NCI-H2196 treated with DMSO at 0.1 percent for 48 hours (cell line): ENCODE measurements at regions not wholly inside any gene's neighbourhood (a gene's known extent, or its start where the extent isn't known, plus 50 kb on each side); places are given as distances from the start of the nearest gene placed in this dataset.

ENCODE experiments used
- DNase-seq: peaks from one replicate; lab custom pipeline; 2025; ENCODE audit not compliant: unreplicated experiment; lab: John Stamatoyannopoulos, UW

DNA sequence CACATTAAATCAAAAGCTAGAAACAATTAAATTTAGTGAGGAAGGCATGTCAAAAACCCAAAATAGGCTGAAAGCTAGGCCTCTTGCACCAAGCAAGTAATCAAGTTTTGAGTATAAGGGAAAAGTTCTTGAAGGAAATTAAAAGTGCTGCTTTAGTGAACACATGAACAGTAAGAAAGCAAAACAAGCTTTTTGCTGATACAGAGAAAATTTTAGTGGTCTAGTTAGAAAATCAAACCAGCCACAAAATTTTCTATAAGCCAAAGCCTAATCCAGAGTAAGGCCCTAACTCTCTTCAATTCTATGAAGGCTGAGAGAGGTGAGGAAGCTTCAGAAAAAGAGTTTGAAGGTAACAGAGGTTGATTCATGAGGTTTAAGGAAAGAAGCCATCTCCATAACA is 116.2 kb downstream of the CYB561 start:
- DNase-seq, result no peak

DNA sequence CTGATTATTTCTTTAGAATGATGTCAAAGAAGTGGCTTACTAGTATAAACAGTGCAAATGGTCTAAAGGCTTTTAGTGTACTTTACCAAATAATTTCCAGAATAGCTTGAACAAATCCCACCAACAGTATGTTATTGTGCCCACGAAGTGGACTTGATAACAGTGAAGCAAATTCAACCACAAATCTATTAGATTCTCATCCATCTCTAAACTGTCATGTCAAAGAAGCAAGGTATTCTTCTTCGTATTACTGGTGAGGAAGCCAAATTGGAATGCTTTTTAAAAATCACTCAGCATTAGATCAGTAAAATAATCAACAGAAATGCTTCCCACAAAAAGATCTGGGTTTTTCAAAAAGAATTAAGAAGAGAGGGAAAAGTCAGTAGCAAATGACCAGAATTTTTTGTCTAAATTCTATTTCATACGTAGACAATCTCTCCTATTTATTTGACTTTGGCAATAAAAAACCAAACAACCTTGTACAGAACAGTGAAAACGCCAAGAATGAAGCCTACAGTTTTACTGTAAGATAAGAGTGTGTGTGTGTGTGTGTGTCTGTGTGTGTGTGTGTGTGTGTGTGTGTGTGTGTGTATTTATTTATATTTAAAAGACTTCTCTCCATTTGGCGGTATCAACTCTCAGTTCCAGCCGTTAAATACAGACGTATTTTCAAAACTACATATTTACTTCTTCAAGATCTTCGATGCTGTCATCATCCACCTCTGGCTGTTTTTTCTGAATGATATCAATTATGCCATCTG is 114.6 kb downstream of the CYB561 start:
- DNase-seq, result no peak

DNA sequence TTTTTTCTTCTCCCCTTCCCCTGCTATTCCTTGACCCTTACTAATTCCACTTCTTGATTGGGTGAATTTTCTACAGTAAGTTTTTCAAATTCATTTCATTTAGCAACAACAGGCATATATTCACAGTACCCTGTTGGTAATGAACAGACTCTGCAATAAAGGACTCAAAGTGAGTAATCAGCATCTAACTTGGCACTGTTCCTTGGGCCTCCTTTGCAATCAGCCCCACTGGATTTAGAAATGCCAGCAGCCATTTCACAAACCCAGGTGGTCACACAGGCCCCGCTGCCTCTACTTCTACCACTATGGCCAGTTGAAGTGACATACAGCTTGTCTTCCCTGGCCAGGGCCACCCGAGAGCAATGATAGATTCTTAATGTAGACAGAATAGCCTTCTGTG is 113.8 kb downstream of the CYB561 start:
- no peak for DNase-seq

DNA sequence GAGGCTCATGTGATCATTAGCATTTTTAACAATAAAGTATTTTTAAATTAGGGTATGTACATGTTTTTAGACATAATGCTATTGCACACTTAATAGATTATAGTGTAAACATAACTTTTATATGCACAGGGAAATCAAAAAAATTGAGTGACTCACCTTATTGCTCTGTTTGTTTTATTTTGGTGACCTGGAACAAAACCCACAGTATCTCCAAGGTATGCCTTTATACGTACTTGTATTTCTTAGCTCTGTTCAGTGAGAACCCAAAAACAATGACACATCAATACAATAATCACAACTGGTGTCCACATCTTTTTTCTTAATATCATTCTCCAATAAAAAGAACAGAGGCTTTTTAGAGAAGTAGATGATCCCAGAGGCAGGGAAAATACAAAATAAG is 112.2 kb downstream of the CYB561 start:
- DNase-seq, result no peak

DNA sequence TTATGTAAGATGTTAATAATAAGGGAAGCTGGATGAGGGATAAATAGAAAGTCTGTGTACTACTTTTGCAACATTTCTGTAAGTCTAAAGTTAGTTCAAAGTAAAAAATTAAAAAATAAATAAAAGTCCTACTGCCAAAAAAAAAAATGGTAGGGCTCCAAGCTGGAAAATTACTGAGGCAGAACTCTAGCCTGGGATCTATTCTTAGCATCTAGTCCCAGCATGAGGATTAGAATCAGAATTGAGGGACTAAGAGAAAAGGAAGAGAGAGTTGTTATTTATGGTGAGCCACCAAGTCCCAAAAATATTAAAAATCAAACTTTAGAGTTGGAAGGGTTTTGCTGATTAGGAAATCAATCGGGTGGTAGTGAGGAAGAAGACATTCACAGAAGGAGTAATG is 110.3 kb downstream of the CYB561 start:
- no peak for DNase-seq

DNA sequence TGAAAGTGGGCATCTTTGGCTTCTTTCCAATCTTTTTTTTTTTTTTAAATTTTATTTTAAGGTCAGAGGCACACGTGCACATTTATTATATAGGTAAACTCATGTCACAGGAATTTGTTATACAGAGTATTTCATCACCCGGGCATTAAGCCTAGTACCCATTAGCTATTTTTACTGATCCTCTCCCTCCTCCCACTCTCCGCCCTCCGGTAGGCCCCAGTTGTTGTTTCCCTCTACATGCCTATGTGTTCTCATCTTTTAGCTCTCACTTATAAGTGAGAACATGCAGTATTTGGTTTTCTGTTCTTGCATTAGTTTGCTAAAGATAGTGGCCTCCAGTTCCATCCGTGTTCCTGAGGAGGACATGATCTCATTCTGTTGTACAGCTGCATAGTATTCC is 108.5 kb downstream of the CYB561 start:
- DNase-seq, result no peak

DNA sequence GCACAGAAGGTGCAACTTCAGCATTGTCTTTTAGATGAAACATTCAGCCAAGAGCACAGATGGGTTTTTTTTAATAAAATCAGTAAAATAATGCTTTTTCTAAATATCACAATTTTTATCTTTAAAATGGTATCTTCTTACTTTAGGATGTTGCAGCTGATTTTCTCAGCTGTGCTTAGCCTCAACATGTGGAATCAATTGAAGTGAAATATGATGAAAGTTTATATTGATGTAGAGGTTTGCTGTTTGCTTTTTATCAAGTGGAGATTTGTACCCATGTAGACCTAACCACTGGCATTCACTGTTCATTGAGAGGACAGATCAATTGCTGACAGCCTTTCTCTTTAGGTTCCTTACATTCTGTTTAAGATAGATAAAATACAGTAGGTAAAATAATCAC is 107.8 kb downstream of the CYB561 start:
- no peak for DNase-seq

DNA sequence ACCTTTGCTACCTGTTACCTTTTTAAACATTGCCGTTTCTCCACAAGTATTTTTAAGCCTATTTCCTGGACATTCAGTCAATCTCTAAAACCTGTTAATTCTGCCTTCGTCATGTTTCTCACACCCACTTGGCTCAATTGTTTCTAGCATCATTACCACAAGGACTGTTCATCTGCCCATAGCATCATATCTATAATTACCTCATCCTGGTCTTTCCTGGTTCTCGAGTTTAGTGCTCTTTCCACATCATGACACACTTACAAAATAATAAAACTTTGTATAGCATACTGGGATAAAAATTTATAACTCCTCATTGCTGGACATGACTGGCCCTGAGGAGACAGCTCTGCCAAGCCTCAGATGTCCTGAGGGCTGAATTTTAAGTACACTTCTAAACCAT is 104.8 kb downstream of the CYB561 start:
- no peak for DNase-seq

DNA sequence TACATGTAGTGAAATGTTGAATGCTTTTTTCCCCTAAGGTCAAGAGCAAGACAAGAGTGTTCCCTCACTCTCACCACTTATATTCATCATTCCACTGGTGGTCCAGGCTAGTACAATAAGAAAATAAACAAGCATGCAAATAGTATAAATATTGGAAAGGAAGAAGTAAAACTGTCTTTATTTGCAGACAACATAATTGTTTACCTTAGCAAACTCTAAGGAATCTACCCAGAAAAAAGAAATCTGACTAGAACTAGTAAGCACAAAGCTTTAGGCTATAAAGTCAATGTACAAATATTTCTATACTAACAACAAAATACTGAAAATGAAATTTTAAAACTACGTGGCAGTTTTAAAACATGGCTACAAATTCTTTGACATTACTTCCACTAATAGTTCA is 101.7 kb downstream of the CYB561 start:
- DNase-seq, result no peak

DNA sequence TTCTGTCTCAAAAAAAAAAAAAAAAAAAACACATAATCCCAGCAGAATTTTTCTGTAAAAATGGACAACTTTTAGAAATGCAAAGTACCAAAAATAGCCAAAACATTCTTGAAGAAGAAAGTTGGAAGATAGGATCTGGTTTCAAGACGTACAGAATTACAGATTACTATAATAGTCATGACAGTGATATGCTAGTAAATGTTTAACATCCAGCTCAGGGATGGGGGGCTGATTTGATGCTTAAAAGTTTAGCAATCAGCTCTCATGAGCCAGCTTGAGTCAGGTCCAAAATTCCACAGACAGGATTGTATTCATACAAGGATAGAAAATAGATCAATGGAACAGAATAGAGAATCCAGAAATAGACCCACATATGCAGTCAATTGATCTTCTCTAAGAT is 100.5 kb downstream of the CYB561 start:
- DNase-seq, result no peak

DNA sequence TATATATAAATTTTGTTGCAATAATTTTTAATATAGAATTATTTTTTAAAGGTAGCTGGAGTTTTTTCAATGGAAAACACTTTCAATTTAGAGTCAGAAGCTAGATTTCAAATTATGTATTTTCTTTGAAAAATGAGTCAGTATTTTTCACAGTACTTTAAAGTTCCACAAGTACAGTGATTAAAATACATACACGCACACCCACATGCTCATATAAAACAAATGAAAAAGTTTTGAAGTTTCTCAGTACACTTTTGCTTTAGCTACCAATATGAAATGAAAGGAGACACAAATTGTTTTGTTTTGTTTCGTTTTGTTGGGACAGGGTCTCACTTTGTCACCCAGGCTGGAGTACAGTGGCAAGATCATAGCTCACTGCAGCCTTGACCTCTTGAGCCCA is 98.6 kb downstream of the CYB561 start:
- DNase-seq, result no peak

DNA sequence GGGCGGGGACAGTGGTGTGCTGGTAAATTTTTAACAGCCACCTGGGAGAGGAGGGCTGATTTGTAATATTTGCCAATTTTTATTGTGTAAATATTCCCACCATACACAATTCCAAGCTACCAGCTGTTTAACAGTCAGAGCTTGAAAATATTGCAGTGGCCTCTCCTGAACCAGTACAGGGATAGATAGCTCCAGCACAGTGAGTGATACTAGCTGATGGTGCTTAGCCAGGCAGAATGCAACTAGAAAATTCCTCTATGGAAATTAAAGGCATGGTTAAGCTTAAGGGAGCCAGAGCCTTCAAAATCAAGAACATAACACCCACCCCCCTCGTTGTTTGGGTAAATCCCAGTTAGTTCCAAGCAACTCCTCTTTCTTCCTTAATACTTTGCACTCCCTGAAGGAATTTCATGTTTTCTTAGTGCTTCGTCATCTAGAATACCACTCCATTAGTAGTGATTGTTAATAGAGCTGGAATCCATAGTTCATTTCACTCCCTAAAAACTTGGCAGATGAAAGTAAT is 96.6 kb downstream of the CYB561 start:
- no peak for DNase-seq

DNA sequence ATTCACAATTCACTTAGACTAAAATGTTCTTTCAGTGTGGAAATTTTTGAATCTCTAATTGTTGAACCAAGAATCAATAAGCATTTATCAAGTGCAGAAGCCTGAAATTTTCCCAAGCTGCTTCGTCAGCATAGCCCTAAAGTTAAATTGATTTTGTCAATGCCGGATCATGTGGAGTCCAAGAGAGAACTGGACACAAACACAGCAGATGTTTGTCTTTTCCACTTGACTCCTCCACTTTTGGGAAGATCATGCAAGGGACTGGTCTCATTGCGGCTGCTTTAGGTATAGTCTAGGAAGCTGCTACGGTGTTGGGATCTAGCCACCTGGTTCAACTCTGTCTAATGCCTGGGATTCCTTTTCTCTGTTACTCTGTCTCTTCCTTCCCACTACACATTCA is 95.7 kb downstream of the CYB561 start:
- DNase-seq, result no peak

DNA sequence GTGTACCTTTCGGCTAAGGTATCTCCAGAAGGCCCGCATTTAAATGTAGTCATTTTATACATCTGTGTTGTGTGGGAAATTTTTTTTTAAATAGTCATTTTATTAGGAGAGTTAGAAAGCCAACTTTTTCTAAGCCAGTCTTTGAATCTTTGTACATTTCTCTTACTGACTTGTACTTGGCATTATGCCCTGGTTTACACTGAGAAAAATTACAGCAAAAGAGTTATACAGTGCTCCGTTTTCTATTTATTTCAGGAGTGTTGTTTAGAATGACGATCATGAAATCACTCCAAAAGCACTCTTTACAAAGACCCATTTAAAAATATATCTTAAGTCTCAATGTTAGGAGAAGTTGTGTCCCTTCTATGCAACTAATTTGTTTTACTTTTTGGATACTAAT is 91.8 kb downstream of the CYB561 start:
- DNase-seq, result no peak

DNA sequence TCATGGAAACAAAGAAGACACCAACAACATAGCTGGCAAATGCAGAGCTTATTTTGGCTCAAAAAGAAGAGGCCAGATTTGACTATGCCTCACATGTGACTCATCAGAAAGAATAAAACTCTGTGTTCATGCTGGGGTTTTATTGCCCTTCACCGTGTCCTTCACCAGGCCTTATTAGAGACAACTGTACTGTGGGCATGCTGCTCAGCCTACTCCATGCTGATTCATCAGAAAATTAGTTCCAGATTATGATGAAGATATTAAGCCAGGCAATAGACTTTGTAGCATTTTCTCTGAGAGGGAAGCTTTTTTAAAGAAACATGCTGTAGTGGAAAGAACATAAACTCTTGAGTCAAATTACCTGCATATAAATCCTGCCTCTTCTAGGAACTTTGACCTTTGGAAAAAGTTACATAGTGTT is 89.8 kb downstream of the CYB561 start:
- DNase-seq, result no peak

DNA sequence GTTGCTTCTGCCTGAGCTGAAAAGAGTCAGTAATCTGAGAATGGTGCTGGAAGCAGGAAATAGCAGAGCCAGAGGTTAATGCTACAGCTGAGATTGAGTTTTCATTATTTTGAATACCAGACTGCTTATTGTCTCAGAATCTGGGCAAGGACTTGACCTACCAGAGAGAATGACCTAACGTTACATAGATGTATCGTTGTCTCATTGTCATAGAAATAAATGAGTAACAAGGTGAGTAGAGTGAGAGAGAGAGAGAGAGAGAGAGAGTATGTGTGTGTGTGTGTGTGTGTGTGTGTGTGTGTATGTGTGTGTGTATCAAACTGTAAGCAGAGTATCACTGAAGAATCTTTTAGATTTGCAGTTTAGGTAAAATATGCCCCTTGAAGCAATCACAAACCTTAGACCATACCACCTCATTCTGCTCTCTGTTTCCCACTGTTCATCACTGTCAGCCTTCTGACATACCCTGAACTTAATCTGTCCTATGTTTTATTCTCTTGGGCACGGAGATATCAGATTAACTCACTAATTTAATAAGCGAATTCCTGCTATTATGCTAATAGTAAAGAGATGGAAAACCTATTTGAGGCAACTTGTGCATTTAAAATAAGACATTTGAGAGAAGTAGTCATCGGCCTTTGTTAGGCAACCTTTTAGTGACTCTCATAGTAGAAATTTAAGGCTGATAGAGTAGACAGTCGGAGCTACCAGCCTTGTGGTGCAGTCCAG is 87.8 kb downstream of the CYB561 start:
- DNase-seq, result no peak

DNA sequence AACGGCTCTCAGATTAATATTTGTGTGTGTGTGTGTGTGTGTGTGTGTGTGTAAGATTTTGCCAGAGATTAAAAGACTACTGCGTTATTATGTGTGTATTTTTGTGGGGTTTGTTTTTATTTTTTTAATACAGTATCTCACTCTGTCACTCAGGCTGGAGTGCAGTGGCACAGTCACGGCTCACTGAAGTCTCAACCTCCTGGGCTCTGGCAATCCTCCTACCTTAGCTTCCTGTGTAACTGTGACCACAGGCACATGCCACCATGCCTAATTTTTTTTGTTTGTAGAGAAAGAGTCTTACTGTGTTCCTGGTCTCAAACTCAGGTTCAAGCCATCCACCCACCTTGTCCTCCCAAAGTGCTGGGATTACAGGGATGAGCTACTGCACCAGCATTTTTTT is 87.2 kb downstream of the CYB561 start:
- DNase-seq, result no peak

DNA sequence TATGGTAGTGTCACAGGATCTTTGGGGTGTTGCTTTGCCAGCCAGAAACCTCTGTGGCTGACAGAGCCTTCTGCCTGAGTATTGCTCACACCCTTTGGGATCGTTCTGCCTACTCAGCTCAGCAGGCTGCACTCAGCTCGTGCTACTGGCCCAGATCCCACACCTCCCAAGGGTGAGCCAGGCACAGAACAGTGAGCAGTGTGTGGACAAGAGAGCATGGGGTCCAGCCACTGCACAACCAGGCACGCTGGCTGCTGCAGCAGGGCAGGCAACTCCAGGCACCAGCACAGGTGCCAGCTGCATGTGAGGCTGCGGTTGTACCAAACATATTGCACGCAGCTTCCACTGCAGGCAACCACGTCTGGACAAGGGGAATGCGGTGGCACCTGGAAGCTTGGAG is 84.9 kb downstream of the CYB561 start:
- DNase-seq, result no peak

DNA sequence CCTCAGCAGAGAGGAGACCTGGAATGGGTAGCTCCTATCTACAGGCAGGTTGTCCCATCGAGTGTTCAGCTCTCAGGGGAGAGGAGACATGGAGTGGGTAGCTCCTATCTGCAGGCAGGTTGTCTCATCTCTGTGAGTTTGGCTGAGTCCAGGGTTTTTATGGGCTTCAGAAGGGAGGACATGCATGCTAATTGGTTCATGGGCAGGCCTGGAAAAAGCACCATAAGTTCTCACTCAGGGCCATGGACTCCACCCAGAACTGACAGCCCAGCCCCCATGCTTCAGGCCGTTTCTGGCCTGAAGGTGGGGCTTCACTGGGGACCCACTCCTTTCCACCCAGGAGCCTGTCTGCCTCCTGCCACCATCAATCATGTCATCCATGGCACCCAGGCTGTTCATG is 84.0 kb downstream of the CYB561 start:
- DNase-seq, result no peak

DNA sequence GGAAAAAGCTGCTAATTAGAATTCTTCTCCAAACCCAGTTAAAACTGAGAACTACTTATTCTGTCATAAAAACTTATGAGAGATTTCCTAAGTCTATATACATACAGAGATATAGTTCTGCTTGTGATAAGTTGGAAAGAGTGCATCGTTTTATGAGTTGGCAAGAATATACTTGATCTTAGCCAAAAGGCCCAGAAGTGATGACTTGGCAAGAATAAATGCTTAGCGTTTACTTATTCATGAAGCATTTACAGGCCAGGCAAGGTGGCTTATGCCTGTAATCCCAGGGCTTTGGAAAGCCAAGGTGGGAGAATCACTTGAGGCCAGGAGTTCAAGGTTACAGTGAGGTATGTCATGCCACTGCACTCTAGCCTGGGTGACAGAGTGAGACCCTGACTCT is 81.7 kb downstream of the CYB561 start:
- no peak for DNase-seq

DNA sequence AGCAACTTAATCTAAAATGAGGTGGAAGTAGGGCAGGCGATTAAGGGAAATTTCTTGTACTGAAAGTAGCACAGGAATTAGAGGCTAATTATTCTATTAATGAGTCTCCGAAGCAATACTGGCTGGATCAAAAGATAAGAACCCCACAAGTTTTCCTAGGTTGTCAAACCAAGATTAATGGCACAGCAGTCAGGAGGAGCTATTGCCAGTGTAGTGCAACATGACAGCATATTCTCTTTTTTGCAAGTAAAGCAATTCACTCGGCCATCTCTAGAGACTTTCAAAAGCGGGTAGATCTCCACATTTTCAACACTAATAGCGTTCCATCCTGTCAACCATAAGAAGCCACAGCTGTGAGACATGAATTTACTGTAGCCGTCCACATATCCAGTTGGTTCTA is 81.2 kb downstream of the CYB561 start:
- DNase-seq, result no peak

DNA sequence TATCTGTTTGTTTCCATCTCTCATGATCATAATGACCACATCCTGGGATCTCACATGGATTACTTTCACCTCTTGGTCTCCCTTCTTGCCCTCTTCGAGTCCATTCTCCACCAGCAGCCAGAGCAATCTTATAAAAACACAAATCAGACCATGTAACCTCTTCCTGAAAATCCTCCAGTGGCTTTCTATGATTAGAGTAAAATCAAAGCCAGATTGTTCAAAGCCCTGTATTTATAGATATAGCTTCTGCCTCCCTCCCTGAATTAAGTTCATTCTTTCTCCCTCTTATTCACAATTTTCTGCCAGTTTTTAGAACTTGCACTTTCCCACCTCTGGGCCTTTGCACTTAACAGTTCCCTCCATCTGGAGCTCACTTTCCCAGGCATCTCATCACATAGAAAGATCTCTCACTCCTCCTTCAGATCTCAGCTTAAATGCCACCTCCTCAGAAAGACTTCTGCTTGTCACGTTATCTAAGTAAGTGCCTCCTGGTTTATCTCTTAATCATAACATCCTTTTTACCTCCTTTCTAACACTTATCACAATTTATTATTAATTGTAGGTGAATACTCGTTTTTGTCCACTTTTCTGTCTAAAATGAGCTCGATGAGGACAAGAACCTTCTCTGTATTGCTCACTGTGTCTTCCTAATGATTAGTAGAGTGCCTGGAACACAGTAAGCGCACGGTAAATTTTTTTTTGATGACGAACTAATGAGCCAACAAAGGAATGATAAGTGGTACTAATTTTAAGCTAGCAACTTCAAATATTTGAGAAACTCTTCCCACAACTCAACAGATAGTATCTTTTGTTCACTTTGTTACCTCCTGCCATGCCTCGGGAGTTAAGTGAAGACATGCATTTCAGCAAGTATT is 80.5 kb downstream of the CYB561 start:
- DNase-seq, result no peak
